Osteoblast (primary cell): ENCODE measurements at regions not wholly inside any gene's neighbourhood (a gene's known extent, or its start where the extent isn't known, plus 50 kb on each side); places are given as distances from the start of the nearest gene placed in this dataset.

Source experiments
- DNase-seq: peaks from one replicate; pipeline ENCODE4 v3.0.0; 2011; ENCODE audit warnings: low spot score, mixed read lengths; ENCODE audit not compliant: insufficient read length; ENCODE audit errors: missing footprints
- H2AFZ ChIP-seq: 2 replicates; pipeline ENCODE4 v1.6.0; 2011; ENCODE audit warnings: mild to moderate bottlenecking, low read length
- H3K27ac ChIP-seq: 2 replicates; pipeline ENCODE4 v1.5.1; 2011; ENCODE audit warnings: mild to moderate bottlenecking, low read depth, low read length, moderate library complexity
- H3K27me3 ChIP-seq: 2 replicates; pipeline ENCODE4 v1.6.0; 2012; ENCODE audit warnings: mild to moderate bottlenecking, control low read depth, inconsistent platforms, low read length, moderate library complexity; ENCODE audit not compliant: insufficient read depth
- H3K36me3 ChIP-seq: 2 replicates; pipeline ENCODE4 v1.5.1; 2011; ENCODE audit warnings: mild to moderate bottlenecking, low read length, control low read depth, moderate library complexity; ENCODE audit not compliant: insufficient read depth
- H3K4me1 ChIP-seq: 2 replicates; pipeline ENCODE4 v1.5.1; 2011; ENCODE audit warnings: mild to moderate bottlenecking, low read length, control low read depth, moderate library complexity; ENCODE audit not compliant: insufficient read depth
- H3K4me2 ChIP-seq: 2 replicates; pipeline ENCODE4 v1.6.0; 2011; ENCODE audit warnings: mild to moderate bottlenecking, low read length; ENCODE audit not compliant: insufficient read depth
- H3K4me3 ChIP-seq: fragments of 200-600 bp; sonication (generic); 3 replicates; pipeline ENCODE4 v1.5.1; 2012; ENCODE audit warnings: mild to moderate bottlenecking, low read length, inconsistent platforms; ENCODE audit not compliant: insufficient read depth
- H3K79me2 ChIP-seq: 2 replicates; pipeline ENCODE4 v1.6.0; 2012; ENCODE audit warnings: mild to moderate bottlenecking, low read length, control low read depth, inconsistent platforms; ENCODE audit not compliant: insufficient read depth
- H3K9me3 ChIP-seq: 2 replicates; pipeline ENCODE4 v1.5.1; 2011; ENCODE audit warnings: low read depth, low read length, control low read depth
- H4K20me1 ChIP-seq: 2 replicates; pipeline ENCODE4 v1.6.0; 2012; ENCODE audit warnings: mild to moderate bottlenecking, low read length, control low read depth; ENCODE audit not compliant: insufficient read depth
- TF ChIP-seq, protein P1 (sequence below): IDR thresholded peaks from 2 replicates; pipeline ENCODE4 v1.5.1; 2011; ENCODE audit warnings: mild to moderate bottlenecking, low read depth, low read length, moderate library complexity; ENCODE audit errors: extremely low read depth

DNA sequence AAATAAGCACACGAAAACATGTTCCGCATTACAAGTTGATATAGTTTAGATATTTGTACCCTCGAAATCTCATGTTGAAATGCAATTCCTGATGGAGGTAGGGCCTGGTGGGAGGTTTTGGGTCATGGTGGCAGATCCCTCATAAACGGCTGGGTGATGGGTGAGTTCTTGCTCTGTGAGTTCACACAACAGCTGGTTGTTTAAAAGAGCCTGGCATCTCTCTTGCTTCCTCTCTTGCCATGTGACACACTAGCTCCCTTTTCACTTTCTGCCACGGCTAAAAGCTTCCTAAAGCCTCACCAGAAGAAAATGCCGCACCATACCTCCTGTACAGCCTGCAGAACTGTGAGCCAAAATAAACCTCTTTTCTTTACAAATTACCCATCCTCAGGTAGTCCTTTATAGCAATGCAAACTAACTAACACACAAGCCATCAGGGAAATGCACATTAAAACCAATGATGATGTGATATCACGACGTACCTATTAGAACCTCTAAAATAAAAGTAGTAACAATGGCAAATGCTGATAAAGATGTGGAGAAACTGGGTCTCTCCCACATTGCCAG is 188.5 kb downstream of the ANAPC1 start:
- H3K27ac ChIP-seq: peak overlapping the region; percentile 65

DNA sequence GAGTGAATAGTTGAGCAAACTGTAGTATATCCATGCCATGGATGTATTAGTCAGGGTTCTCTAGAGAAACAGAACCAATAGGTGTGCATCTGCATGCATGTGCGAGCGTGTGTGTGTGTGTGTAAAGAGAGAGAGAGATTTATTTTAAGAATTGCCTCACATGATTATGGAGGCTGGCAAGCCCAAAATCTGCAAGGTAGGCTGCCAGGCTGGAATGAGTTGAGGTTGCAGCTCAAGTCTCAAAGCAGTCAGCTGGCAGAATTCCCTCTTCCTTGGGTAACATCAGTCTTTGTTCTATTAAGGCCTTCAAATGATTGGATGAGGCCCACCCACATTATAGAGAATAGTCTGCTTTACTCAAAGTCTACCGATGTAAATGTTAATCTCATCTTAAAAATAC is 187.8 kb downstream of the ANAPC1 start:
- H3K79me2 ChIP-seq: no peaks in the 10 kb centered on the region

More for the DNA sequence above, 188.5 kb downstream of the ANAPC1 start:
- no peaks in the 10 kb centered on the region for H3K27me3 ChIP-seq
- TF ChIP-seq, protein P1, sequence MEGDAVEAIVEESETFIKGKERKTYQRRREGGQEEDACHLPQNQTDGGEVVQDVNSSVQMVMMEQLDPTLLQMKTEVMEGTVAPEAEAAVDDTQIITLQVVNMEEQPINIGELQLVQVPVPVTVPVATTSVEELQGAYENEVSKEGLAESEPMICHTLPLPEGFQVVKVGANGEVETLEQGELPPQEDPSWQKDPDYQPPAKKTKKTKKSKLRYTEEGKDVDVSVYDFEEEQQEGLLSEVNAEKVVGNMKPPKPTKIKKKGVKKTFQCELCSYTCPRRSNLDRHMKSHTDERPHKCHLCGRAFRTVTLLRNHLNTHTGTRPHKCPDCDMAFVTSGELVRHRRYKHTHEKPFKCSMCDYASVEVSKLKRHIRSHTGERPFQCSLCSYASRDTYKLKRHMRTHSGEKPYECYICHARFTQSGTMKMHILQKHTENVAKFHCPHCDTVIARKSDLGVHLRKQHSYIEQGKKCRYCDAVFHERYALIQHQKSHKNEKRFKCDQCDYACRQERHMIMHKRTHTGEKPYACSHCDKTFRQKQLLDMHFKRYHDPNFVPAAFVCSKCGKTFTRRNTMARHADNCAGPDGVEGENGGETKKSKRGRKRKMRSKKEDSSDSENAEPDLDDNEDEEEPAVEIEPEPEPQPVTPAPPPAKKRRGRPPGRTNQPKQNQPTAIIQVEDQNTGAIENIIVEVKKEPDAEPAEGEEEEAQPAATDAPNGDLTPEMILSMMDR: no peak
- no peaks in the 10 kb centered on the region for H4K20me1 ChIP-seq
- H3K9me3 ChIP-seq: no peaks in the 10 kb centered on the region
- H3K4me3 ChIP-seq: no peak overlapping the region
- DNase-seq: no peak
- H2AFZ ChIP-seq: no peak overlapping the region
- H3K4me1 ChIP-seq: peaks cover 21% of the 10 kb centered on the region
- H3K36me3 ChIP-seq: no peaks in the 10 kb centered on the region
- no peak overlapping the region for H3K4me2 ChIP-seq
- H3K79me2 ChIP-seq: no peaks in the 10 kb centered on the region

DNA sequence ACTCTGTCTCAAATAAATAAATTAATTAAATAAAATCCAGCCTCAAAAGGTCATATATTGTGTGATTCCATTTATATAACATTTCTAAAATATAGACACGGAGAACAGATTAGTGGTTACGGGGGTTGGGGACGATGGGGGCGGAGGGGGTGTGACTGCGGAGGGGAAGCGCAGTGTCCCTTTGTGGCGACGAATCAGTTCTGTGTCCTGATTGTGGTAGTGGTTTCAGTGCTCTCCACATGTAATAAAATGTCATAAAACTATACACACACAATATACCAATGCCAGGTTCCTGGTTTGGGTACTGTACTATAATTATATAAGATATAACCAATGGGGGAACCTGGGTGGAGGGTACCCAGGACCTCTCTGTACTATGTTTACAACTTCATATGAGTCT is 186.4 kb downstream of the ANAPC1 start:
- H3K27me3 ChIP-seq: no peaks in the 10 kb centered on the region
- no peak overlapping the region for H3K27ac ChIP-seq
- no peak overlapping the region for H2AFZ ChIP-seq
- no peak overlapping the region for H3K4me3 ChIP-seq
- H4K20me1 ChIP-seq: no peaks in the 10 kb centered on the region
- DNase-seq: no peak
- H3K36me3 ChIP-seq: no peaks in the 10 kb centered on the region
- H3K9me3 ChIP-seq: no peaks in the 10 kb centered on the region
- no peak overlapping the region for H3K4me2 ChIP-seq
- H3K4me1 ChIP-seq: peaks cover 21% of the 10 kb centered on the region
- H3K79me2 ChIP-seq: no peaks in the 10 kb centered on the region
- TF ChIP-seq, protein P1: no peak

More for the DNA sequence above, 187.8 kb downstream of the ANAPC1 start:
- Histone ChIP-seq H2AFZ (no peak overlapping the region), H3K27me3 (no peaks in the 10 kb centered on the region), H3K9me3 (no peaks in the 10 kb centered on the region), H3K27ac (no peak overlapping the region), H4K20me1 (no peaks in the 10 kb centered on the region), H3K4me2 (no peak overlapping the region), H3K4me1 (peaks cover 21% of the 10 kb centered on the region), H3K4me3 (no peak overlapping the region), H3K36me3 (no peaks in the 10 kb centered on the region)
- TF ChIP-seq, protein P1: no peak
- no peak for DNase-seq

DNA sequence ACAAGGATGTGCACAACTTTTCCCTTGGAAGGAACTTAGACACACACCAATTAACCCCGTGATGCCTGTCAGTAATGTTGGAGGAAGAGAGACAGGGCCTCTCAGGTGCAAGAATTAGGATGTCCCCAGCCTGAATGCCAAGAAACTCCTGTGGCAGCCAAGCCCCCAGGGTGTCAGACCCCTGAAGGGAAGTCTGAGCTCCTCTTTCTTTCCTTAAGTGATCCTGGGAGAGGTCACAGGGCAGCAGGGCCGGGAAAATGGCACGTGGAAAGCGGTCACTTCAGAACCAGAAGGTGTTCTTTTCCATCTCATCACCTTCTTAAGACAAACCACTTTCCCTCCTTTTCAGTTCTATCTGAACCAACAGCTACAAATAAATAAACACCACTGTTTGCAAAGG is 185.9 kb downstream of the ANAPC1 start:
- Histone ChIP-seq H3K36me3 (no peaks in the 10 kb centered on the region), H4K20me1 (no peaks in the 10 kb centered on the region), H3K4me2 (no peak overlapping the region), H3K9me3 (no peaks in the 10 kb centered on the region), H3K4me3 (no peak overlapping the region), H3K79me2 (no peaks in the 10 kb centered on the region), H3K27ac (peak overlapping the region; percentile 53), H3K27me3 (no peaks in the 10 kb centered on the region), H2AFZ (no peak overlapping the region), H3K4me1 (peaks cover 21% of the 10 kb centered on the region)
- no peak for DNase-seq
- TF ChIP-seq, protein P1: no peak
